K562 (cell line): ENCODE measurements at regions not wholly inside any gene's neighbourhood (a gene's known extent, or its start where the extent isn't known, plus 50 kb on each side); places are given as distances from the start of the nearest gene placed in this dataset.
"Not testable (repeated sequence)": the region's sequence is repeated elsewhere in the genome, so short reads cannot be mapped to it uniquely, and the experiment has no call there.

ENCODE experiments used
- ATAC-seq: fragments of 200-7000 bp; cut with Tn5 transposase; 3 replicates; pipeline ENCODE4 v1.9.1; 2020; ENCODE audit warnings: moderate library complexity
- BruUV-seq: library from RNA; stranded (reverse); fragments of 400-500 nt; replicated peaks from 2 replicates; lab custom pipeline; 2021; lab: Mats Ljungman, UMichigan
- CTCF ChIA-PET: fragments of 300-600 bp; formaldehyde crosslinking; extraction: SDS; loops from one replicate; lab custom pipeline; 2021; ENCODE audit warnings: low intra/inter-chr PET ratio; lab: Yijun Ruan, JAX
- POLR2A ChIA-PET: fragments of 300-600, 350-650 bp; sonication (Branson Sonifier 250); formaldehyde crosslinking; extraction: SDS; loops from one replicate; lab custom pipeline; 2021; ENCODE audit warnings: antibody characterized with exemption, inconsistent platforms; lab: Yijun Ruan, JAX
- DNase-seq, 4 experiments: peaks; one replicate each; pipeline versions ENCODE4 v3.0.0 to v3.0.0-alpha.2; 2011 to 2018; ENCODE audit warnings: low spot score in 3 of 4, mixed read lengths in 3 of 4; ENCODE audit errors: extremely low read depth in 1 of 4
- FAIRE-seq: peaks from 2 replicates; lab custom pipeline; 2011; peaks lifted over from hg19 to GRCh38; lab: Jason Lieb, UNC
- H2AFZ ChIP-seq: 2 replicates; pipeline ENCODE4 v1.6.0; 2011; ENCODE audit warnings: low read depth, low read length, control low read depth, inconsistent platforms
- H3K27ac ChIP-seq: fragments of 200-600 bp; 3 replicates; pipeline ENCODE4 v1.8.0; 2011; ENCODE audit warnings: low read depth, mild to moderate bottlenecking, control low read depth, inconsistent platforms, low read length, moderate library complexity, mixed read lengths; ENCODE audit errors: extremely low read depth
- H3K27me3 ChIP-seq, 2 experiments: fragments of 300-600 bp in 1 of 2; 2 replicates in 1 of 2; 3 replicates in 1 of 2; pipeline versions ENCODE4 v1.6.0 to v1.8.0; 2011; ENCODE audit warnings: inconsistent platforms in 2 of 2, low read length in 2 of 2, mild to moderate bottlenecking in 1 of 2, mixed read lengths in 1 of 2, moderate library complexity in 1 of 2; ENCODE audit not compliant: control insufficient read depth in 2 of 2, insufficient read depth in 2 of 2
- H3K36me3 ChIP-seq: fragments of 300-600 bp; 3 replicates; pipeline ENCODE4 v1.8.0; 2011; ENCODE audit warnings: mild to moderate bottlenecking, low read length, inconsistent platforms; ENCODE audit not compliant: control insufficient read depth, insufficient read depth
- H3K4me1 ChIP-seq, 2 experiments: fragments of 200-600 bp in 1 of 2; replicated peaks in 1 of 2; 2 replicates in 1 of 2; 3 replicates in 1 of 2; pipeline versions ENCODE4 v1.5.1 to v1.8.0; 2011; ENCODE audit warnings: inconsistent platforms in 2 of 2, low read length in 2 of 2, mild to moderate bottlenecking in 1 of 2, mixed read lengths in 1 of 2, moderate library complexity in 1 of 2; ENCODE audit not compliant: control insufficient read depth in 2 of 2, insufficient read depth in 2 of 2
- H3K4me2 ChIP-seq: 2 replicates; pipeline ENCODE4 v1.6.1; 2011; ENCODE audit warnings: low read length, control low read depth, inconsistent platforms, mixed read lengths; ENCODE audit not compliant: insufficient read depth
- H3K4me3 ChIP-seq: fragments of 200-600 bp; sonication (generic), shearing (Covaris generic); 2 replicates; pipeline ENCODE4 v1.5.1; 2016; ENCODE audit warnings: control low read depth, inconsistent platforms
- H3K79me2 ChIP-seq: fragments of 200-600 bp; 3 replicates; pipeline ENCODE4 v1.8.0; 2011; ENCODE audit warnings: low read length, inconsistent platforms; ENCODE audit not compliant: control insufficient read depth, insufficient read depth
- H3K9ac ChIP-seq, 2 experiments: 2 replicates each; pipeline versions ENCODE4 v1.6.0 to v1.6.1; 2011; ENCODE audit warnings: low read depth in 2 of 2, low read length in 2 of 2, control low read depth in 1 of 2, inconsistent platforms in 1 of 2, mild to moderate bottlenecking in 1 of 2, mixed read lengths in 1 of 2; ENCODE audit not compliant: insufficient read depth in 1 of 2
- H3K9me1 ChIP-seq: one replicate; pipeline ENCODE4 v1.6.0; 2011; ENCODE audit warnings: inconsistent platforms, mild to moderate bottlenecking, low read length, moderate library complexity; ENCODE audit not compliant: control insufficient read depth, insufficient read depth
- H3K9me3 ChIP-seq: replicated peaks from 2 replicates; pipeline ENCODE4 v1.5.1; 2011; ENCODE audit warnings: low read depth, low read length, inconsistent platforms; ENCODE audit not compliant: control insufficient read depth, insufficient read depth
- H4K20me1 ChIP-seq: replicated peaks from 2 replicates; pipeline ENCODE4 v1.6.1; 2011; ENCODE audit warnings: low read length, inconsistent platforms, mixed read lengths; ENCODE audit not compliant: control insufficient read depth, insufficient read depth
- MAX ChIP-seq: sonication (generic); formaldehyde crosslinking; IDR thresholded peaks from 2 replicates; pipeline ENCODE4 v1.9.0; 2022; ENCODE audit warnings: mild to moderate bottlenecking, missing genetic modification reagents
- NFE2L1 ChIP-seq: fragments of 450-650 bp; IDR thresholded peaks from 2 replicates; pipeline ENCODE4 v1.6.1; 2016; ENCODE audit warnings: missing genetic modification characterization, low read depth, mild to moderate bottlenecking, missing compliant biosample characterization, moderate library complexity, borderline replicate concordance
- POLR3A ChIP-seq: IDR thresholded peaks from 2 replicates; pipeline ENCODE4 v1.6.1; 2011; ENCODE audit warnings: borderline replicate concordance, mild to moderate bottlenecking, moderate library complexity; ENCODE audit not compliant: insufficient read length, insufficient read depth; ENCODE audit errors: extremely low read depth
- POU5F1 ChIP-seq: fragments of 150-350 bp; IDR thresholded peaks from 2 replicates; pipeline ENCODE4 v1.6.1; 2014; ENCODE audit warnings: borderline replicate concordance, low read length, low read depth, mild to moderate bottlenecking; ENCODE audit not compliant: partially characterized antibody
- PTRF ChIP-seq: fragments of 450-650 bp; IDR thresholded peaks from 2 replicates; pipeline ENCODE4 v1.6.1; 2016; ENCODE audit warnings: mild to moderate bottlenecking, missing genetic modification characterization, missing compliant biosample characterization
- TAL1 ChIP-seq: fragments of 450-650 bp; IDR thresholded peaks from 2 replicates; pipeline ENCODE4 v1.6.1; 2016; ENCODE audit warnings: mild to moderate bottlenecking
- WGBS: fragments of 100-300 bp; shearing (Covaris generic); methylation state at CpG from one replicate; pipeline ENCODE4 v1.1.6; 2016; ENCODE audit warnings: low coverage, mixed read lengths; ENCODE audit not compliant: insufficient coverage; ENCODE audit errors: missing lambda C conversion rate; 5-methylcytosine and 5-hydroxymethylcytosine counted together
- in situ Hi-C: fragments of 300-500 bp; cut with MboI; formaldehyde crosslinking; loops from 4 replicates; pipeline ENCODE4 v1.15.0; 2018; ENCODE audit warnings: inconsistent platforms, mixed read lengths
- intact Hi-C: fragments of 100-400 bp; cut with micrococcal nuclease; formaldehyde crosslinking; loops from 2 replicates; pipeline ENCODE4 v1.14.2; 2022
- TF ChIP-seq, protein P1 (sequence below): fragments of 250-450 bp; sonication (Bioruptor Pico); IDR thresholded peaks from 2 replicates; pipeline ENCODE4 v1.8.0; 2022; ENCODE audit warnings: inconsistent platforms, mild to moderate bottlenecking, moderate library complexity, borderline replicate concordance

DNA sequence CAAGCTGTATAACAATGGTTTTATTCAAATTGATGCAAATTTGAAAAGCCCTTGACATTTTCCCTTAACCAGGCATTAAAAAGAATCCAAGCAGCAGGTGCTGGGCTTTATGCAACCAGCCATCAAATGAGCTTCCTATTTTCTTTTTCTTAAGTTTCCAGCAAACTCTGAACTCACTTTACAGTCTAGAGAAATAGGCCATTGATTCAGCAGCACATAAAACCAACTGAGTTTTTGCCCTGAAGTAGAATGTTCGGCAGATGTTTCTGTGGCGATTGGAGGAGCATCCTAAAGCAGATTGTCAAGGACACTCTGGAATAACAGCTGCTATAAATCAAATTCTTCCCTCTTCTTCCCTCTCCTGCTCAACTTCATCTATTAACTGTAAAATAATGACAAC, 582.8 kb upstream of the CPEB2 start:
- H3K27me3 ChIP-seq: no peaks in the 10 kb centered on the region
- TF ChIP-seq PTRF (no peak), POLR3A (no peak), POU5F1 (no peak), TAL1 (no peak), MAX (CRISPR knock-in tag) (no peak), NFE2L1 (no peak)
- TF ChIP-seq, protein P1, sequence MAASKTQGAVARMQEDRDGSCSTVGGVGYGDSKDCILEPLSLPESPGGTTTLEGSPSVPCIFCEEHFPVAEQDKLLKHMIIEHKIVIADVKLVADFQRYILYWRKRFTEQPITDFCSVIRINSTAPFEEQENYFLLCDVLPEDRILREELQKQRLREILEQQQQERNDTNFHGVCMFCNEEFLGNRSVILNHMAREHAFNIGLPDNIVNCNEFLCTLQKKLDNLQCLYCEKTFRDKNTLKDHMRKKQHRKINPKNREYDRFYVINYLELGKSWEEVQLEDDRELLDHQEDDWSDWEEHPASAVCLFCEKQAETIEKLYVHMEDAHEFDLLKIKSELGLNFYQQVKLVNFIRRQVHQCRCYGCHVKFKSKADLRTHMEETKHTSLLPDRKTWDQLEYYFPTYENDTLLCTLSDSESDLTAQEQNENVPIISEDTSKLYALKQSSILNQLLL (CRISPR knock-in tag): no peak
- no peak overlapping the region for H3K27ac ChIP-seq
- H3K4me2 ChIP-seq: no peak overlapping the region
- H4K20me1 ChIP-seq: no peaks in the 10 kb centered on the region
- no peak overlapping the region for H3K9ac ChIP-seq
- no peaks in the 10 kb centered on the region for H3K4me1 ChIP-seq
- no peak for DNase-seq
- no peaks in the 10 kb centered on the region for H3K36me3 ChIP-seq
- no TSS peak for BruUV-seq
- no peaks in the 10 kb centered on the region for H3K9me1 ChIP-seq
- ATAC-seq: no peak
- no peak overlapping the region for H2AFZ ChIP-seq
- ChIA-PET CTCF (no interaction called here), POLR2A (no interaction called here)
- no peak for FAIRE-seq
- no peaks in the 10 kb centered on the region for H3K79me2 ChIP-seq
- no peaks in the 10 kb centered on the region; the same call in 1 of the 2 replicates for H3K9me3 ChIP-seq
- no peak overlapping the region for H3K4me3 ChIP-seq
- intact Hi-C loops: no loop called here
- in situ Hi-C loops: no loop called here
- WGBS: 0% methylated on average over 2 of the region's 2 CpGs

DNA sequence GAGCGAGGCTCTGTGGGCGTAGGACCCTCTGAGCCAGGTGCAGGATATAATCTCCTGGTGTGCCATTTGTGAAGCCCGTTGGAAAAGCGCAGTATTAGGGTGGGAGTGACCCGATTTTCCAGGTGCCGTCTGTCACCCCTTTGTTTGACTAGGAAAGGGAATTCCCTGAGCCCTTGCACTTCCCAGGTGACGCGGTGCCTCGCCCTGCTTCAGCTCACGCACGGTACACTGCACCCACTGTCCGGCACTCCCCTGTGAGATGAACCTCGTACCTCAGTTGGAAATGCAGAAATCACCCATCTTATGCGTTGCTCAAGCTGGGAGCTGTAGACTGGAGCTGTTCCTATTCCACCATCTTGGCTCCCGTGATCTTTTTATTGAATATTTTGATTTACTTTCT, 576.0 kb upstream of the CPEB2 start:
- H3K79me2 ChIP-seq, BruUV-seq, H3K27me3 ChIP-seq, H3K4me2 ChIP-seq, ATAC-seq, DNase-seq, H2AFZ ChIP-seq, intact Hi-C loops, H4K20me1 ChIP-seq, H3K36me3 ChIP-seq, H3K9ac ChIP-seq, H3K4me3 ChIP-seq, H3K27ac ChIP-seq, H3K4me1 ChIP-seq, FAIRE-seq, H3K9me1 ChIP-seq, POLR2A ChIA-PET, in situ Hi-C loops, CTCF ChIA-PET, H3K9me3 ChIP-seq: not testable (repeated sequence)
- WGBS: under 1% methylated on average over 14 of the region's 15 CpGs
